Natural killer cell (primary cell): ENCODE measurements at regions not wholly inside any gene's neighbourhood (a gene's known extent, or its start where the extent isn't known, plus 50 kb on each side); places are given as distances from the start of the nearest gene placed in this dataset.

Experiments used
- ATAC-seq, 3 donors: fragments of 150-1000 bp in 2 of 3; fragments of 200-7000 bp in 1 of 3; cut with Tn5 transposase; 1 replicate in 1 of 3; 2 replicates in 2 of 3; pipeline ENCODE4 v1.10.0; 2021; ENCODE audit warnings: mild to moderate bottlenecking in 2 of 3, moderate library complexity in 2 of 3
- DNase-seq, 2 donors: peaks; one replicate each; pipeline versions ENCODE4 v3.0.0 to v3.0.0-alpha.2; 2013 to 2021; ENCODE audit warnings: mixed read lengths in 1 of 2
- H3K27ac ChIP-seq: one replicate; pipeline ENCODE4 v1.5.1; 2013; ENCODE audit warnings: mild to moderate bottlenecking, low read length
- H3K27me3 ChIP-seq: one replicate; pipeline ENCODE4 v1.6.1; 2013; ENCODE audit warnings: low read length; ENCODE audit not compliant: control insufficient read depth, insufficient read depth
- H3K36me3 ChIP-seq: one replicate; pipeline ENCODE4 v1.6.1; 2013; ENCODE audit warnings: low read length; ENCODE audit not compliant: control insufficient read depth, insufficient read depth
- H3K4me1 ChIP-seq: one replicate; pipeline ENCODE4 v1.6.1; 2013; ENCODE audit warnings: low read length; ENCODE audit not compliant: control insufficient read depth, insufficient read depth
- H3K4me3 ChIP-seq: one replicate; pipeline ENCODE4 v1.5.1; 2013; ENCODE audit warnings: low read length
- H3K9me3 ChIP-seq: one replicate; pipeline ENCODE4 v1.6.1; 2013; ENCODE audit warnings: low read length; ENCODE audit not compliant: control insufficient read depth, insufficient read depth
- H3K27ac Mint-ChIP-seq, 2 donors: one replicate each; pipeline ENCODE4 v1.8.0; 2022; ENCODE audit warnings: mild to moderate bottlenecking in 2 of 2, mixed read lengths in 2 of 2, moderate library complexity in 1 of 2
- H3K27me3 Mint-ChIP-seq, 2 donors: one replicate each; pipeline ENCODE4 v1.8.0; 2022; ENCODE audit warnings: low read depth in 2 of 2, mixed read lengths in 2 of 2
- H3K36me3 Mint-ChIP-seq: one replicate; pipeline ENCODE4 v1.8.0; 2022; ENCODE audit warnings: mixed read lengths
- H3K4me1 Mint-ChIP-seq, 2 donors: one replicate each; pipeline ENCODE4 v1.8.0; 2022; ENCODE audit warnings: mixed read lengths in 2 of 2
- H3K4me3 Mint-ChIP-seq: one replicate; pipeline ENCODE4 v1.8.0; 2022; ENCODE audit warnings: mild to moderate bottlenecking, moderate library complexity, mixed read lengths
- H3K9me3 Mint-ChIP-seq, 2 donors: one replicate each; pipeline ENCODE4 v1.8.0; 2022; ENCODE audit warnings: mixed read lengths in 2 of 2
- CTCF ChIP-seq: fragments of 200-600 bp; IDR thresholded peaks from one replicate; pipeline ENCODE4 v1.8.0; 2022; ENCODE audit warnings: antibody characterized with exemption
- WGBS: methylation state at CpG from one replicate; pipeline ENCODE4 v1.1.7; 2013; ENCODE audit warnings: missing lambda C conversion rate; ENCODE audit not compliant: insufficient coverage; 5-methylcytosine and 5-hydroxymethylcytosine counted together
- intact Hi-C: fragments of 100-400 bp; cut with micrococcal nuclease; formaldehyde crosslinking; loops from one replicate; pipeline ENCODE4 v1.14.2; 2022

GRCh38 chrX:69097451-69098236, 67.6 kb downstream of the PJA1 start:
- Mint-ChIP-seq H3K27me3 (no peaks in the 10 kb centered on the region), H3K4me1 (no peaks in the 10 kb centered on the region), H3K9me3 (no peaks in the 10 kb centered on the region), H3K4me3 (no peak overlapping the region), H3K36me3 (no peaks in the 10 kb centered on the region), H3K27ac (no peak overlapping the region)
- DNase-seq (no peak), ATAC-seq (no peak)
- Histone ChIP-seq H3K4me3 (no peak overlapping the region), H3K27me3 (no peaks in the 10 kb centered on the region), H3K4me1 (no peaks in the 10 kb centered on the region), H3K27ac (no peak overlapping the region), H3K9me3 (no peaks in the 10 kb centered on the region), H3K36me3 (no peaks in the 10 kb centered on the region)
- no peak for TF ChIP-seq CTCF
- WGBS: 87% methylated on average over 14 of the region's 14 CpGs
- intact Hi-C loops: no loop called here

GRCh38 chrX:69096963-69097362, 68.3 kb downstream of the PJA1 start:
- Histone ChIP-seq H3K4me3 (no peak overlapping the region), H3K9me3 (no peaks in the 10 kb centered on the region), H3K4me1 (no peaks in the 10 kb centered on the region), H3K27me3 (no peaks in the 10 kb centered on the region), H3K27ac (no peak overlapping the region), H3K36me3 (no peaks in the 10 kb centered on the region)
- no peaks in the 10 kb centered on the region for H3K27me3 Mint-ChIP-seq
- H3K4me1 Mint-ChIP-seq: no peaks in the 10 kb centered on the region
- DNase-seq (no peak), ATAC-seq (no peak)
- intact Hi-C loops: no loop called here
- 93% methylated on average over 7 of the region's 7 CpGs for WGBS
- no peak for TF ChIP-seq CTCF
- H3K4me3 Mint-ChIP-seq: no peak overlapping the region
- no peak overlapping the region for H3K27ac Mint-ChIP-seq
- H3K9me3 Mint-ChIP-seq: no peaks in the 10 kb centered on the region
- no peaks in the 10 kb centered on the region for H3K36me3 Mint-ChIP-seq

- ATAC-seq: no peak
- Histone ChIP-seq H3K27me3 (no peaks in the 10 kb centered on the region), H3K9me3 (no peaks in the 10 kb centered on the region), H3K27ac (no peak overlapping the region), H3K36me3 (no peaks in the 10 kb centered on the region), H3K4me1 (no peaks in the 10 kb centered on the region), H3K4me3 (no peak overlapping the region)
- no peak for TF ChIP-seq CTCF
- intact Hi-C loops: loop anchor here (1.0 kb wide), 1 partner anchor 127 kb away; no protein-coding TSS in a partner anchor
- Mint-ChIP-seq H3K4me1 (no peaks in the 10 kb centered on the region), H3K36me3 (no peaks in the 10 kb centered on the region), H3K27ac (no peak overlapping the region), H3K27me3 (no peaks in the 10 kb centered on the region), H3K9me3 (no peaks in the 10 kb centered on the region), H3K4me3 (no peak overlapping the region)
- no peak for DNase-seq
- WGBS: 62% methylated on average over 1 of the region's 3 CpGs
Observed at GRCh38 chrX:69094977-69095669, 70.1 kb downstream of the PJA1 start.
